Astrocyte (in vitro differentiated cells and primary cell): ENCODE measurements at regions not wholly inside any gene's neighbourhood (a gene's known extent, or its start where the extent isn't known, plus 50 kb on each side); places are given as distances from the start of the nearest gene placed in this dataset.

ENCODE experiments used
- DNase-seq: peaks from one replicate; pipeline ENCODE4 v3.0.0-alpha.2; 2010; ENCODE audit warnings: low read depth
- FAIRE-seq: peaks from 2 replicates; lab custom pipeline; 2011; peaks lifted over from hg19 to GRCh38; lab: Jason Lieb, UNC
- H2AFZ ChIP-seq: 2 replicates; pipeline ENCODE4 v1.6.0; 2012; ENCODE audit warnings: low read depth, low read length, inconsistent platforms
- H3K27ac ChIP-seq: 2 replicates; pipeline ENCODE4 v1.5.1; 2011; ENCODE audit warnings: low read depth, low read length, inconsistent platforms
- H3K27me3 ChIP-seq: 2 replicates; pipeline ENCODE4 v1.6.0; 2011; ENCODE audit warnings: low read length, inconsistent platforms; ENCODE audit not compliant: insufficient read depth
- H3K36me3 ChIP-seq: 2 replicates; pipeline ENCODE4 v1.5.1; 2011; ENCODE audit warnings: low read length, inconsistent platforms; ENCODE audit not compliant: insufficient read depth
- H3K4me1 ChIP-seq: 2 replicates; pipeline ENCODE4 v1.5.1; 2011; ENCODE audit warnings: low read length, inconsistent platforms; ENCODE audit not compliant: insufficient read depth
- H3K4me2 ChIP-seq: 2 replicates; pipeline ENCODE4 v1.6.0; 2012; ENCODE audit warnings: low read length, inconsistent platforms
- H3K4me3 ChIP-seq: 2 replicates; pipeline ENCODE4 v1.5.1; 2011; ENCODE audit warnings: low read depth, mild to moderate bottlenecking, low read length, inconsistent platforms; ENCODE audit not compliant: insufficient read depth
- H3K79me2 ChIP-seq: 2 replicates; pipeline ENCODE4 v1.6.0; 2012; ENCODE audit warnings: mild to moderate bottlenecking, low read length, inconsistent platforms; ENCODE audit not compliant: insufficient read depth
- H3K9ac ChIP-seq: 2 replicates; pipeline ENCODE4 v1.6.0; 2012; ENCODE audit warnings: mild to moderate bottlenecking, low read length, inconsistent platforms
- H3K9me3 ChIP-seq: 2 replicates; pipeline ENCODE4 v1.5.1; 2012; ENCODE audit warnings: low read depth, mild to moderate bottlenecking, low read length, inconsistent platforms; ENCODE audit not compliant: insufficient read depth
- H4K20me1 ChIP-seq: 2 replicates; pipeline ENCODE4 v1.6.0; 2012; ENCODE audit warnings: low read length, inconsistent platforms; ENCODE audit not compliant: insufficient read depth
- H3K27ac Mint-ChIP-seq: one replicate; pipeline ENCODE4 v1.8.0; 2021; ENCODE audit warnings: mild to moderate bottlenecking, mixed read lengths; ENCODE audit not compliant: unreplicated experiment
- H3K27me3 Mint-ChIP-seq: one replicate; pipeline ENCODE4 v1.8.0; 2021; ENCODE audit warnings: low read depth, mixed read lengths; ENCODE audit not compliant: unreplicated experiment
- H3K36me3 Mint-ChIP-seq: one replicate; pipeline ENCODE4 v1.8.0; 2021; ENCODE audit warnings: low read depth, mixed read lengths; ENCODE audit not compliant: unreplicated experiment
- H3K4me1 Mint-ChIP-seq: one replicate; pipeline ENCODE4 v1.8.0; 2021; ENCODE audit warnings: low read depth, mixed read lengths; ENCODE audit not compliant: unreplicated experiment
- H3K4me3 Mint-ChIP-seq: one replicate; pipeline ENCODE4 v1.8.0; 2021; ENCODE audit warnings: mild to moderate bottlenecking, moderate library complexity, mixed read lengths; ENCODE audit not compliant: unreplicated experiment
- H3K9me3 Mint-ChIP-seq: one replicate; pipeline ENCODE4 v1.8.0; 2021; ENCODE audit warnings: mild to moderate bottlenecking, mixed read lengths; ENCODE audit not compliant: unreplicated experiment
- EZH2 ChIP-seq: IDR thresholded peaks from 2 replicates; pipeline ENCODE4 v1.6.1; 2012; ENCODE audit warnings: mild to moderate bottlenecking, low read length, inconsistent platforms; ENCODE audit not compliant: insufficient read depth
- TF ChIP-seq, protein P1 (sequence below): IDR thresholded peaks from 2 replicates; pipeline ENCODE4 v1.5.1; 2011; ENCODE audit warnings: low read depth, mild to moderate bottlenecking, inconsistent platforms, low read length, moderate library complexity; ENCODE audit not compliant: insufficient read depth

DNA sequence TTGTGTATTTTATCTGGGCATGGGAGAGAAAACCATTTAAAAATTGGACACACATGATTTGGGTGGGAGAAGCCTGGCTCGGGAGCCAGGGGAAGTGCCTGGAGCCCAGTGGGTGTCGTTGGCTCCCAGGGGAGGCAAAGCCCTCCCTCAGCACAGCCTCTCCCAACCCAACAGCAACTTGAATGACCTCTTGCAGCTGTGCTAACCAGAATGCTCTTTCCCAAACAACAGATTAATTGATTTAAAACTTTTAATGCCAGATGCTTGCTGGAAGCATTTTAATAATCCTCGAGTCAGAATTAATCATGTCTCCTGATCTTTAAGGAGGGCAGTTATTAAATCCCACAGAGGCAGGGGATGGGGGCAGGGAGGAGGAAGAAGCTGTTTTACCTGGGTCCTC, 401.6 kb downstream of the BUD13 start:
- H3K4me1 Mint-ChIP-seq = peaks cover 9% of the 10 kb centered on the region
- FAIRE-seq = no peak
- no peak overlapping the region for H2AFZ ChIP-seq
- H3K9me3 ChIP-seq = no peaks in the 10 kb centered on the region
- DNase-seq = no peak
- H3K4me3 Mint-ChIP-seq = no peak overlapping the region
- no peak overlapping the region for H3K27ac Mint-ChIP-seq
- no peak overlapping the region for H3K9ac ChIP-seq
- peaks cover 3% of the 10 kb centered on the region for H3K9me3 Mint-ChIP-seq
- H3K36me3 ChIP-seq = no peaks in the 10 kb centered on the region
- no peak for TF ChIP-seq EZH2
- TF ChIP-seq, protein P1, sequence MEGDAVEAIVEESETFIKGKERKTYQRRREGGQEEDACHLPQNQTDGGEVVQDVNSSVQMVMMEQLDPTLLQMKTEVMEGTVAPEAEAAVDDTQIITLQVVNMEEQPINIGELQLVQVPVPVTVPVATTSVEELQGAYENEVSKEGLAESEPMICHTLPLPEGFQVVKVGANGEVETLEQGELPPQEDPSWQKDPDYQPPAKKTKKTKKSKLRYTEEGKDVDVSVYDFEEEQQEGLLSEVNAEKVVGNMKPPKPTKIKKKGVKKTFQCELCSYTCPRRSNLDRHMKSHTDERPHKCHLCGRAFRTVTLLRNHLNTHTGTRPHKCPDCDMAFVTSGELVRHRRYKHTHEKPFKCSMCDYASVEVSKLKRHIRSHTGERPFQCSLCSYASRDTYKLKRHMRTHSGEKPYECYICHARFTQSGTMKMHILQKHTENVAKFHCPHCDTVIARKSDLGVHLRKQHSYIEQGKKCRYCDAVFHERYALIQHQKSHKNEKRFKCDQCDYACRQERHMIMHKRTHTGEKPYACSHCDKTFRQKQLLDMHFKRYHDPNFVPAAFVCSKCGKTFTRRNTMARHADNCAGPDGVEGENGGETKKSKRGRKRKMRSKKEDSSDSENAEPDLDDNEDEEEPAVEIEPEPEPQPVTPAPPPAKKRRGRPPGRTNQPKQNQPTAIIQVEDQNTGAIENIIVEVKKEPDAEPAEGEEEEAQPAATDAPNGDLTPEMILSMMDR = no peak
- no peaks in the 10 kb centered on the region for H3K79me2 ChIP-seq
- H3K27ac ChIP-seq = no peak overlapping the region
- H3K27me3 Mint-ChIP-seq = peaks cover 45% of the 10 kb centered on the region
- no peak overlapping the region for H3K4me3 ChIP-seq
- H4K20me1 ChIP-seq = no peaks in the 10 kb centered on the region
- no peaks in the 10 kb centered on the region for H3K27me3 ChIP-seq
- no peak overlapping the region for H3K4me2 ChIP-seq
- H3K36me3 Mint-ChIP-seq = no peaks in the 10 kb centered on the region
- no peaks in the 10 kb centered on the region for H3K4me1 ChIP-seq

DNA sequence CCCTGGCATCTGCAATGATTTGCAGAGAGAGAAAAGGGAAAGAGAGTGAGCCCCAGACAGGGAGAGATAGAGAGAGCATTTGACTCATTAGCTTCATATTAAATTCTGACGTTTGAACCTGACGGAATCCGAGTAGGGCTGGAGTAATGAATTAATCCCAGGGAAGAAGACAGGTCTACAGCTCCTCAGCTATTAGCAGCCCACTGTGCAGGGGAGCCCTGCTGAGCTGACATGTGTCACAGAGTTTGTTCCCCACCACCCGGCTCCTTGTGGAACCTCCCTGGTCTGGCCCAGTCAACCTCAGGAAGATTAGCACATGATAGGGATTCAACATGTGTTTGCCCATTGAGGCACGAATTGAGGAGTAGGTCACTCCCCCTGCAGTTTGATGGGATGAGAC, 404.0 kb downstream of the BUD13 start:
- no peaks in the 10 kb centered on the region for H3K9me3 ChIP-seq
- Mint-ChIP-seq H3K9me3 (peaks cover 2% of the 10 kb centered on the region), H3K36me3 (peaks cover 3% of the 10 kb centered on the region), H3K4me3 (no peak overlapping the region), H3K4me1 (peaks cover 10% of the 10 kb centered on the region), H3K27me3 (peaks cover 44% of the 10 kb centered on the region), H3K27ac (no peak overlapping the region)
- no peaks in the 10 kb centered on the region for H4K20me1 ChIP-seq
- no peak overlapping the region for H2AFZ ChIP-seq
- no peak for DNase-seq
- H3K27ac ChIP-seq = no peak overlapping the region
- TF ChIP-seq EZH2 = no peak
- TF ChIP-seq, protein P1 = no peak
- FAIRE-seq = no peak
- no peak overlapping the region for H3K4me2 ChIP-seq
- no peaks in the 10 kb centered on the region for H3K27me3 ChIP-seq
- H3K9ac ChIP-seq = no peak overlapping the region
- H3K36me3 ChIP-seq = no peaks in the 10 kb centered on the region
- no peaks in the 10 kb centered on the region for H3K79me2 ChIP-seq
- no peaks in the 10 kb centered on the region for H3K4me1 ChIP-seq
- H3K4me3 ChIP-seq = no peak overlapping the region

DNA sequence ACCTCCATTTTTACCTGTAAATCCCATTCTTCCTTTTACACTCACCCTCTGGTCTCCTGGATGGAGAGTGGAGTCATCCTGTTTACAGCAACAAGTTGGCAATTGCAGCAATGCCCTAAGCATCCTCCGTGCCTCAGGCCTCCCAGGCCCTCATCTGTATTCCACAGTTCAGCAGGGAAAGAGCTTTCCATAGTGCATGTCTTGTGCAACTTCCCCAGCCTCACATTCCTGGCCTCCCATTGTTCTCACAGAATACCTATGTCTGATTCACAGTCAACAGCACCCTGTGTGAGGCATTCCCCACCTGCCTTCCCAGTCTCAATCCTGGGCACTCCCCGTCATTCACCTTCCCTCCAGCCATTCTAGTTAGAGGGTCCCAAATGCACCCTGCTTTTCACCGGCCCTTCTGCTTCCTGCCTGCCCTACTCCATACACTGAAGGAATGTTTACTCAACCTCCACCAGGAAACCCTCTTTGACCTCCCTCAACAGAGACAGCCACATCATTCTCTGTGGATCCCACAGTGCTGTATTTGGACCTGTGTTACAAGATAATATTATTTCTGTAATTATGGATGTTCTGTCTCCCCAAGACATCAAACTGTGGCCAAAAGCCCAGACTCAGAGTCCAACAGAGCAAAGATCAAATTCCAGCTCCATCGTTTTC, 405.7 kb downstream of the BUD13 start:
- DNase-seq = peak; percentile 4
- Histone ChIP-seq H3K4me3 (no peak overlapping the region), H3K4me1 (no peaks in the 10 kb centered on the region), H4K20me1 (no peaks in the 10 kb centered on the region), H3K9ac (no peak overlapping the region), H3K79me2 (no peaks in the 10 kb centered on the region), H3K27me3 (no peaks in the 10 kb centered on the region), H2AFZ (no peak overlapping the region), H3K9me3 (no peaks in the 10 kb centered on the region), H3K36me3 (no peaks in the 10 kb centered on the region), H3K4me2 (no peak overlapping the region), H3K27ac (no peak overlapping the region)
- TF ChIP-seq, protein P1 = no peak
- no peak for TF ChIP-seq EZH2
- H3K9me3 Mint-ChIP-seq = peaks cover 2% of the 10 kb centered on the region
- peak overlapping the region; percentile 79 for H3K27ac Mint-ChIP-seq
- H3K4me3 Mint-ChIP-seq = no peak overlapping the region
- peaks cover 10% of the 10 kb centered on the region for H3K4me1 Mint-ChIP-seq
- FAIRE-seq = no peak
- peaks cover 3% of the 10 kb centered on the region for H3K36me3 Mint-ChIP-seq
- peaks cover 44% of the 10 kb centered on the region for H3K27me3 Mint-ChIP-seq
